ENCODE measurements at regions not wholly inside any gene's neighbourhood (a gene's known extent, or its start where the extent isn't known, plus 50 kb on each side); places are given as distances from the start of the nearest gene placed in this dataset.

GRCh38 chr7:69389216-69389615 lies 209.1 kb upstream of the AUTS2 start:
- TF ChIP-seq CTCF (IDR thresholded peaks at IDR 0.05; ENCODE audit: borderline replicate concordance, extremely low read depth, low read length, poor library complexity, severe bottlenecking) (no peak), EZH2 (IDR thresholded peaks at IDR 0.05; ENCODE audit: borderline replicate concordance, low read depth, low read length, severe bottlenecking) (no peak)

Data from DND-41 (cell line).